Pancreas (tissue), 10 donors: ENCODE measurements at regions not wholly inside any gene's neighbourhood (a gene's known extent, or its start where the extent isn't known, plus 50 kb on each side); places are given as distances from the start of the nearest gene placed in this dataset.
A peak's percentile ranks its signal among the peaks of the same experiment; 100 is the strongest.
"Not testable (repeated sequence)": the region's sequence is repeated elsewhere in the genome, so short reads cannot be mapped to it uniquely, and the experiment has no call there.

Experiments used
- ATAC-seq, 4 donors: fragments of 200-7000 bp; cut with Tn5 transposase; one replicate each; pipeline versions ENCODE4 v1.8.0 to v1.9.1; 2020; ENCODE audit warnings: mild to moderate bottlenecking in 4 of 4, moderate library complexity in 4 of 4
- DNase-seq, 6 donors: peaks; one replicate each; pipeline ENCODE4 v3.0.0-alpha.2; 2020
- FAIRE-seq: peaks from 2 replicates; lab custom pipeline; 2012; peaks lifted over from hg19 to GRCh38; lab: Jason Lieb, UNC
- H3K27ac ChIP-seq, 4 donors: fragments of 200-600 bp; sonication (generic); 1 replicate in 3 of 4; 2 replicates in 1 of 4; pipeline versions ENCODE4 v1.5.0 to v1.8.0; 2020
- H3K27me3 ChIP-seq, 4 donors: fragments of 200-600 bp; one replicate each; pipeline ENCODE4 v1.8.0; 2021
- H3K36me3 ChIP-seq, 3 donors: fragments of 200-600 bp; sonication (generic) in 1 of 3; one replicate each; pipeline versions ENCODE4 v1.5.0 to v1.8.0; 2020 to 2021
- H3K4me1 ChIP-seq, 3 donors: fragments of 200-600 bp; one replicate each; pipeline ENCODE4 v1.8.0; 2021
- H3K4me3 ChIP-seq, 4 donors: fragments of 200-600 bp; sonication (generic) in 2 of 4; one replicate each; pipeline versions ENCODE4 v1.5.0 to v1.8.0; 2020 to 2021
- H3K9me3 ChIP-seq, 4 donors: fragments of 200-600 bp; one replicate each; pipeline ENCODE4 v1.8.0; 2021
- WGBS, 2 donors: extraction: QIAGEN DNeasy Blood & Tissue Kit; methylation state at CpG; one replicate each; pipeline ENCODE4 v1.1.7; 2013; 5-methylcytosine and 5-hydroxymethylcytosine counted together
- intact Hi-C, 3 donors: fragments of 100-400 bp; cut with DNase I; formaldehyde crosslinking; loops; one replicate each; pipeline versions ENCODE4 v1.11.1 to v1.14.2; 2022
- TF ChIP-seq, protein P1 (sequence below), 4 donors: fragments of 200-600 bp; sonication (generic) in 3 of 4; IDR thresholded peaks; one replicate each; pipeline versions ENCODE4 v1.5.0 to v1.8.0; 2021; ENCODE audit warnings: antibody characterized with exemption in 4 of 4
- donor health status: healthy with polysubstance abuse.
- donor health status: DM: no; HTN: no; CAD: no; lungs with moderate emphysema.
- donor health status: DM: no; HTN: no; CAD: no.
- donor health status: control.
- donor health status: control.
- donor health status: Bipolar disorder and iron deficiency.
- donor health status: DM: yes; HTN: yes; CAD: no.
- donor health status: DM: no; HTN: no; CAD: no.
- donor health status: DM: no; HTN: no; CAD: no.
- donor health status: DM: yes; HTN: yes; CAD: no.

GRCh38 chr2:95734976-95735890, 143.4 kb downstream of the TRIM43 start:
- no peak for FAIRE-seq
- H3K9me3 ChIP-seq: no peaks in the 10 kb centered on the region
- no peak overlapping the region for H3K27ac ChIP-seq
- WGBS, 2 donors: 72 to 75% methylated on average over 8 of the region's 8 CpGs
- no peaks in the 10 kb centered on the region for H3K36me3 ChIP-seq
- no peak for DNase-seq
- ATAC-seq: peak in 2 of 4 donors; percentile 41 to 47
- TF ChIP-seq, protein P1, sequence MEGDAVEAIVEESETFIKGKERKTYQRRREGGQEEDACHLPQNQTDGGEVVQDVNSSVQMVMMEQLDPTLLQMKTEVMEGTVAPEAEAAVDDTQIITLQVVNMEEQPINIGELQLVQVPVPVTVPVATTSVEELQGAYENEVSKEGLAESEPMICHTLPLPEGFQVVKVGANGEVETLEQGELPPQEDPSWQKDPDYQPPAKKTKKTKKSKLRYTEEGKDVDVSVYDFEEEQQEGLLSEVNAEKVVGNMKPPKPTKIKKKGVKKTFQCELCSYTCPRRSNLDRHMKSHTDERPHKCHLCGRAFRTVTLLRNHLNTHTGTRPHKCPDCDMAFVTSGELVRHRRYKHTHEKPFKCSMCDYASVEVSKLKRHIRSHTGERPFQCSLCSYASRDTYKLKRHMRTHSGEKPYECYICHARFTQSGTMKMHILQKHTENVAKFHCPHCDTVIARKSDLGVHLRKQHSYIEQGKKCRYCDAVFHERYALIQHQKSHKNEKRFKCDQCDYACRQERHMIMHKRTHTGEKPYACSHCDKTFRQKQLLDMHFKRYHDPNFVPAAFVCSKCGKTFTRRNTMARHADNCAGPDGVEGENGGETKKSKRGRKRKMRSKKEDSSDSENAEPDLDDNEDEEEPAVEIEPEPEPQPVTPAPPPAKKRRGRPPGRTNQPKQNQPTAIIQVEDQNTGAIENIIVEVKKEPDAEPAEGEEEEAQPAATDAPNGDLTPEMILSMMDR (IDR thresholded peaks at IDR 0.05): no peak
- H3K4me3 ChIP-seq: no peak overlapping the region
- intact Hi-C loops: no loop called here
- H3K27me3 ChIP-seq: peaks cover 0 to 3% (median 0%) of the 10 kb centered on the region in 4 donors
- no peaks in the 10 kb centered on the region for H3K4me1 ChIP-seq

DNA sequence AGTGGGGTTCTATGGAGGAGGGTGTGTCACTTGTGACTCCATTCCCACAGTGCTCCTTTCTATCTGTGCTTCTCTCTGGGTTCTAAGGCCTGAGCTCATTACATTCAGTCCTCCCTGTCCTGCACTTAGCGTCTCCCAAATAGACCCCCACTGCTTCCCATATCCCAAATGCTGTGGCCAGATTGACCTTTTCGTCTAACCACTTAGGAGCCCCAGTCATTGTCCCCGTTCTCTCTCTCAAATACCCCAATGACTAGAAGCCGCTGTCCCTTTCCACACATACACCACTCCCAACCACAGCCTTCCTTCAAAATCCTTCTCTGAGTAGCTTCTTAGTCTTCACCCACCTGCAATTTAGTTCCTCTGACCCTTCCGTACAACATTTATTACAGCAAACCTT, 146.5 kb downstream of the TRIM43 start:
- no peak for FAIRE-seq
- Histone ChIP-seq H3K27ac (no peak overlapping the region), H3K4me3 (no peak overlapping the region), H3K27me3 (no peaks in the 10 kb centered on the region), H3K4me1 (no peaks in the 10 kb centered on the region), H3K9me3 (no peaks in the 10 kb centered on the region), H3K36me3 (no peaks in the 10 kb centered on the region)
- DNase-seq: no peak
- TF ChIP-seq, protein P1 (IDR thresholded peaks at IDR 0.05): no peak
- intact Hi-C loops: no loop called here
- 82 to 85% methylated on average over 5 of the region's 5 CpGs for WGBS, 2 donors
- ATAC-seq: no peak

GRCh38 chr2:95752126-95752525, 160.3 kb downstream of the TRIM43 start:
- H3K9me3 ChIP-seq, H3K4me3 ChIP-seq, H3K27ac ChIP-seq, intact Hi-C loops, DNase-seq, ATAC-seq, FAIRE-seq, H3K4me1 ChIP-seq, H3K27me3 ChIP-seq, H3K36me3 ChIP-seq: not testable (repeated sequence)
- 72 to 84% methylated on average over 9 of the region's 9 CpGs for WGBS, 2 donors

GRCh38 chr2:95753812-95754211, 162.0 kb downstream of the TRIM43 start:
- DNase-seq, H3K27me3 ChIP-seq, H3K36me3 ChIP-seq, intact Hi-C loops, H3K4me1 ChIP-seq, H3K4me3 ChIP-seq, H3K27ac ChIP-seq, H3K9me3 ChIP-seq, ATAC-seq, FAIRE-seq: not testable (repeated sequence)
- 76 to 79% methylated on average over 8 of the region's 8 CpGs for WGBS, 2 donors

DNA sequence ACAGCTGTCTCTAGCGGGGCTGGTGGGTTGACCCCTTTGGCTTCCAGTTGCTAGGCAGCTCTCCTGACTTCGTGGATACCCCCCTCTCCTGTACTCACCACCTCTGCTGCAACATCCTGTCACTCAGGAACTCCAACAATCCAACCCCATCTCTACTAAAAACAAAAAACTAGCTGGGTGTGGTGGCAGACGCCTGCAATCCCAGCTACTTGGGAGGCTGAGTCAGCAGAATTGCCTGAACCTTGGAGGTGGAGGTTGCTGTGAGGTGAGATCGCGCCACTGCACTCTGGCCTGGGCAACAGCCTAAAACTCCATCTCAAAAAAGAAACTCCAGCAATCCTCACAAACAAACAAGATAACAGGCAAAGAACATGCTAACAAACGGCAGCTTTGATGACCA, 162.4 kb downstream of the TRIM43 start:
- H3K9me3 ChIP-seq, H3K36me3 ChIP-seq, H3K27ac ChIP-seq, ATAC-seq, DNase-seq, intact Hi-C loops, H3K4me1 ChIP-seq, H3K27me3 ChIP-seq, H3K4me3 ChIP-seq, FAIRE-seq: not testable (repeated sequence)
- 65% methylated on average over 6 of the region's 6 CpGs for WGBS, 2 donors

DNA sequence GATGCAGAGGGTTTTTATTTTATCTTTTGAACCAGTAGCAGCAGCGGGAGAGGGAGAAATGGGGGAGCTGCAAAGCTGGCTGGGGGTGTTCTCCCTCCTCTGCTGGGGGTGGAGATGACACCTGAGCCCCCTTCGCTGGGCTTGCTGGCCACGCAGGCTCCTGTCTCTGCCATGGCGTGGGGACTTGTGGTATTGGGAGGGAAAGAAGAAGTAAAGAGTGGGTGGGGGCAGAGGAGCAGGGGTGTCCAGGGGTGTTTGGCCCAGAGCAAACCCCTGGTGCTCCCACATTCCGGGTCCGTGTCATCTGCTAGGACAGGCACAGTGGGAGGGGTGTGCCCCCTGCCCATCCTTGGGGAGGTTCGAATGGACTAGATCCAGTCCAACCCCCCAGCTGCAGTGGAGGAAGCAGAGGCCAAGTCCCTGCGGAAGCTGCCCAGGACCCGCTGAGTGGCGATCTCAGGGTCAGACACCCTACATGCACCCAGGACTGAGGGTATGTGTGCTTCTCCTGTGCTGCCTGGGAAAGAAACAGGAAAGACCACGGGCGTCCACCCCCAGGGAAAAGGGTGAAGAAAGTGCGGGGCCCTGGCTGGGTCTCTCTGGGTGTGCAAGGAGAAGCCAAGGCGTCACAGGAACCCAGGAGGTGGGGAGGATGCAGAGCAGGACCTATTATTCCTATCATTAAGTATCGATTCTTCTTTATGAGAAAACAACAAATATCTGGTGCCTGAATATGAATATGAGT, 163.2 kb downstream of the TRIM43 start:
- H3K27me3 ChIP-seq, H3K4me1 ChIP-seq, H3K36me3 ChIP-seq, H3K27ac ChIP-seq, H3K9me3 ChIP-seq, intact Hi-C loops, H3K4me3 ChIP-seq, ATAC-seq, FAIRE-seq: not testable (repeated sequence)
- WGBS, 2 donors: 65 to 73% methylated on average over 13 to 14 of the region's 15 CpGs
- DNase-seq: peak in 1 of 6 donors; percentile 15

DNA sequence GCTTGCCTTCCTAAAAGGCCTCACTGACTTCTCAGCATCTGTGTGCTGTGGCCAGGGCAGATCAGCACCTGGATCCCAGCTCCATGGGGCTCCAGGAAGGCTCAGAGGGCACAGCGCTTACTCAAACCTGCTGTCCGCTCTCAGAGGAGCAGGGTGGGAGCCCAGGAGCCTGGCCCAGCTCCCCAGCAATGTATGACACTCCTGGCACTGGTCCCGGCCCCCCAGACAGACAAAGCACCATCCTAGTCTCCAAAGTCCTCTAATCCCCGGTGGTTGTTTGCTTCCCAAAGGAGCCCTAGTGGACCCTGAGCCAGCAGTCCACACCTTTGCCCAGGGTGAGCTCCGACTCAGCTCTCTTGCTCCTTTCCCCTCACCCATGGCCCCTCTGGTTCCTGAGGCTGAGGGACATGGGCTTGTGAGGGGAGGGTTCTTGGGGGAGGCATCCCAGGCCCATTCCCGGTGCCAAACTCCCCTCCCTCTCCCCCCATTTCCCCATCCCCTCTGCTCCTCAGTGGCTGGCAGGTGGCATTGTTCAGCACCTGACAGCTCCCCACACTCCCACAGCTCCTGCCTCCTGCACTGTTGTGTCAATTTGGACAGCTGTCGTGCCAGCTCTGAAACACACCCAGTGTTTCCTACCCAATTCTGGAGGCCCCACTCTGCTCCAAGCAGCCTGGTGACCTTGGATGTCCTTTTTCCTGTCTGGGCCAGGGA, 164.3 kb downstream of the TRIM43 start:
- H3K27ac ChIP-seq, H3K4me1 ChIP-seq, H3K9me3 ChIP-seq, intact Hi-C loops, H3K27me3 ChIP-seq, DNase-seq, H3K4me3 ChIP-seq, H3K36me3 ChIP-seq, FAIRE-seq, ATAC-seq: not testable (repeated sequence)
- 56% methylated on average over 7 of the region's 7 CpGs for WGBS, 2 donors
